H1 (cell line): ENCODE measurements at regions not wholly inside any gene's neighbourhood (a gene's known extent, or its start where the extent isn't known, plus 50 kb on each side); places are given as distances from the start of the nearest gene placed in this dataset.

Experiments
- CTCF ChIA-PET: fragments of 300-600 bp; sonication (Branson Sonifier 250); formaldehyde crosslinking; loops from one replicate; lab custom pipeline; 2021; ENCODE audit not compliant: partially characterized antibody; lab: Charles Lee
- POLR2A ChIA-PET: fragments of 300-600 bp; sonication (Branson Sonifier 250); formaldehyde crosslinking; loops from one replicate; lab custom pipeline; 2021; ENCODE audit warnings: inconsistent platforms; ENCODE audit not compliant: partially characterized antibody; lab: Charles Lee
- DNase-seq, 2 experiments: peaks; one replicate each; pipeline versions ENCODE4 v3.0.0 to v3.0.0-alpha.2; 2010 to 2022; ENCODE audit warnings: low spot score in 2 of 2, low read depth in 1 of 2, mixed read lengths in 1 of 2
- FAIRE-seq: peaks from 2 replicates; lab custom pipeline; 2011; peaks lifted over from hg19 to GRCh38; lab: Jason Lieb, UNC
- H2AFZ ChIP-seq: 2 replicates; pipeline ENCODE4 v1.8.1; 2012; ENCODE audit warnings: low read length, inconsistent platforms
- H2AK5ac ChIP-seq: 2 replicates; pipeline ENCODE4 v1.6.1; 2013; ENCODE audit warnings: low read depth, low read length
- H2BK120ac ChIP-seq: replicated peaks from 2 replicates; pipeline ENCODE3; 2013; ENCODE audit warnings: low read depth, low read length, inconsistent platforms
- H2BK12ac ChIP-seq: 2 replicates; pipeline ENCODE4 v1.6.1; 2013; ENCODE audit warnings: low read depth, low read length
- H2BK15ac ChIP-seq: 2 replicates; pipeline ENCODE4 v1.6.1; 2013; ENCODE audit warnings: low read length
- H2BK20ac ChIP-seq: 2 replicates; pipeline ENCODE4 v1.6.1; 2013; ENCODE audit warnings: low read length
- H2BK5ac ChIP-seq: 2 replicates; pipeline ENCODE4 v1.6.1; 2013; ENCODE audit warnings: low read depth, low read length
- H3K14ac ChIP-seq: 2 replicates; pipeline ENCODE4 v1.6.1; 2013; ENCODE audit warnings: inconsistent platforms; ENCODE audit not compliant: insufficient read length
- H3K18ac ChIP-seq: 2 replicates; pipeline ENCODE4 v1.6.1; 2013; ENCODE audit warnings: low read length; ENCODE audit errors: extremely low read depth
- H3K23ac ChIP-seq: 2 replicates; pipeline ENCODE4 v1.6.1; 2013; ENCODE audit warnings: inconsistent platforms; ENCODE audit not compliant: insufficient read length
- H3K23me2 ChIP-seq: 2 replicates; pipeline ENCODE4 v1.6.1; 2013; ENCODE audit warnings: low read depth, low read length
- H3K27ac ChIP-seq: 2 replicates; pipeline ENCODE4 v1.6.1; 2011; ENCODE audit warnings: low read depth, low read length, inconsistent platforms
- H3K27me3 ChIP-seq, 4 experiments: replicated peaks in 1 of 4; 1 replicate in 1 of 4; 2 replicates in 3 of 4; pipeline versions ENCODE4 v1.6.1 to v1.8.1; 2011 to 2013; ENCODE audit warnings: low read length in 3 of 4, mild to moderate bottlenecking in 3 of 4, inconsistent platforms in 2 of 4, mixed read lengths in 2 of 4, moderate library complexity in 1 of 4; ENCODE audit not compliant: control insufficient read depth in 3 of 4, insufficient read depth in 3 of 4; ENCODE audit errors: extremely low read depth in 1 of 4
- H3K36me3 ChIP-seq, 4 experiments: 2 replicates each; pipeline versions ENCODE4 v1.6.1 to v1.8.1; 2011 to 2013; ENCODE audit warnings: mild to moderate bottlenecking in 4 of 4, low read length in 3 of 4, moderate library complexity in 2 of 4, control low read depth in 1 of 4, inconsistent platforms in 1 of 4; ENCODE audit not compliant: insufficient read depth in 4 of 4, control insufficient read depth in 2 of 4
- H3K4ac ChIP-seq: replicated peaks from 2 replicates; pipeline ENCODE3; 2013; ENCODE audit warnings: low read length, low read depth, mixed read lengths, inconsistent platforms; ENCODE audit not compliant: insufficient read length
- H3K4me1 ChIP-seq, 4 experiments: replicated peaks in 1 of 4; 1 replicate in 1 of 4; 2 replicates in 3 of 4; pipeline versions ENCODE4 v1.6.1 to v1.8.1; 2011 to 2013; ENCODE audit warnings: low read length in 3 of 4, inconsistent platforms in 2 of 4, mixed read lengths in 1 of 4; ENCODE audit not compliant: insufficient read depth in 4 of 4, control insufficient read depth in 3 of 4
- H3K4me2 ChIP-seq, 2 experiments: 2 replicates each; pipeline versions ENCODE4 v1.6.1 to v1.8.1; 2011 to 2013; ENCODE audit warnings: low read depth in 2 of 2, low read length in 2 of 2, control low read depth in 1 of 2, inconsistent platforms in 1 of 2, mild to moderate bottlenecking in 1 of 2; ENCODE audit not compliant: insufficient read depth in 1 of 2
- H3K4me3 ChIP-seq, 4 experiments: fragments of 200-600, 300-600 bp in 1 of 4; sonication (generic), shearing (Covaris generic), sonication (Bioruptor Twin) in 1 of 4; 2 replicates each; pipeline versions ENCODE4 v1.5.1 to v1.8.1; 2011 to 2016; ENCODE audit warnings: low read length in 4 of 4, low read depth in 3 of 4, control low read depth in 2 of 4, inconsistent platforms in 2 of 4, mild to moderate bottlenecking in 2 of 4, mixed read lengths in 1 of 4, moderate library complexity in 1 of 4; ENCODE audit not compliant: insufficient read depth in 2 of 4; ENCODE audit errors: extremely low read depth in 1 of 4
- H3K56ac ChIP-seq: replicated peaks from 2 replicates; pipeline ENCODE3; 2013; ENCODE audit warnings: low read depth, mild to moderate bottlenecking, mixed read lengths, low read length, inconsistent platforms; ENCODE audit not compliant: insufficient read length
- H3K79me1 ChIP-seq: 2 replicates; pipeline ENCODE4 v1.6.1; 2013; ENCODE audit warnings: low read depth, low read length, control low read depth
- H3K79me2 ChIP-seq, 2 experiments: 2 replicates each; pipeline versions ENCODE4 v1.6.1 to v1.8.1; 2012 to 2013; ENCODE audit warnings: low read length in 2 of 2, mild to moderate bottlenecking in 2 of 2, inconsistent platforms in 1 of 2; ENCODE audit not compliant: insufficient read depth in 2 of 2, control insufficient read depth in 1 of 2
- H3K9ac ChIP-seq, 4 experiments: replicated peaks in 1 of 4; 1 replicate in 1 of 4; 2 replicates in 3 of 4; pipeline versions ENCODE4 v1.6.1 to v1.8.1; 2011 to 2013; ENCODE audit warnings: low read depth in 3 of 4, low read length in 3 of 4, control low read depth in 2 of 4, mild to moderate bottlenecking in 2 of 4, moderate library complexity in 2 of 4, inconsistent platforms in 1 of 4; ENCODE audit errors: extremely low read depth in 1 of 4
- H3K9me3 ChIP-seq, 2 experiments: 2 replicates each; pipeline versions ENCODE4 v1.6.1 to v1.8.1; 2012 to 2013; ENCODE audit warnings: mild to moderate bottlenecking in 2 of 2, moderate library complexity in 2 of 2, control low read depth in 1 of 2, inconsistent platforms in 1 of 2, low read depth in 1 of 2, low read length in 1 of 2, mixed read lengths in 1 of 2; ENCODE audit not compliant: insufficient read depth in 2 of 2
- H4K20me1 ChIP-seq, 2 experiments: replicated peaks in 1 of 2; 2 replicates each; pipeline versions ENCODE3 to v1.8.1; 2011 to 2013; ENCODE audit warnings: inconsistent platforms in 2 of 2, low read length in 2 of 2, mild to moderate bottlenecking in 1 of 2; ENCODE audit not compliant: insufficient read depth in 2 of 2, control insufficient read depth in 1 of 2
- H4K5ac ChIP-seq: 2 replicates; pipeline ENCODE4 v1.6.1; 2013; ENCODE audit warnings: low read length, low read depth, mixed read lengths, inconsistent platforms; ENCODE audit not compliant: insufficient read length
- H4K8ac ChIP-seq: 2 replicates; pipeline ENCODE4 v1.8.0; 2013; ENCODE audit warnings: mild to moderate bottlenecking, moderate library complexity, low read length, inconsistent platforms; ENCODE audit not compliant: insufficient read depth; ENCODE audit errors: extremely low read depth
- H4K91ac ChIP-seq: replicated peaks from 2 replicates; pipeline ENCODE3; 2013; ENCODE audit warnings: low read length, mixed read lengths, inconsistent platforms; ENCODE audit not compliant: insufficient read length
- BCL11A ChIP-seq, 2 experiments: IDR thresholded peaks; one replicate each; pipeline ENCODE4 v1.6.1; 2011; ENCODE audit warnings: low read depth in 2 of 2, low read length in 2 of 2, mild to moderate bottlenecking in 2 of 2
- FOSL1 ChIP-seq: IDR thresholded peaks from 2 replicates; pipeline ENCODE4 v1.6.1; 2011; ENCODE audit warnings: mild to moderate bottlenecking, low read depth, low read length, moderate library complexity; ENCODE audit not compliant: insufficient read depth
- MAFK ChIP-seq: IDR thresholded peaks from 2 replicates; pipeline ENCODE4 v1.6.1; 2012; ENCODE audit warnings: low read depth, mild to moderate bottlenecking, improper control_type of control experiment, low read length
- POU5F1 ChIP-seq: IDR thresholded peaks from 2 replicates; pipeline ENCODE4 v1.6.1; 2011; ENCODE audit warnings: low read depth, mild to moderate bottlenecking, low read length, moderate library complexity
- RBBP5 ChIP-seq: IDR thresholded peaks from 2 replicates; pipeline ENCODE4 v1.7.1; 2012; ENCODE audit warnings: low read depth, mild to moderate bottlenecking, inconsistent platforms, low read length, moderate library complexity, borderline replicate concordance
- WGBS, 2 experiments: shearing (Covaris generic) in 1 of 2; methylation state at CpG; one replicate each; pipeline versions ENCODE4 v1.1.6 to v1.1.7; 2013 to 2015; ENCODE audit warnings: low lambda C conversion rate in 2 of 2, mixed read lengths in 2 of 2, inconsistent platforms in 1 of 2, low coverage in 1 of 2, missing lambda C conversion rate in 1 of 2; ENCODE audit not compliant: insufficient replicate concordance in 2 of 2, insufficient coverage in 1 of 2, insufficient read length in 1 of 2; ENCODE audit errors: extremely low coverage in 1 of 2, missing lambda C conversion rate in 1 of 2; 5-methylcytosine and 5-hydroxymethylcytosine counted together
- TF ChIP-seq, protein P1 (sequence below), 3 experiments: IDR thresholded peaks; 1 replicate in 2 of 3; 2 replicates in 1 of 3; pipeline versions ENCODE4 v1.5.1 to v1.6.1; 2011; ENCODE audit warnings: low read length in 3 of 3, mild to moderate bottlenecking in 3 of 3, inconsistent platforms in 2 of 3, low read depth in 1 of 3, moderate library complexity in 1 of 3; ENCODE audit not compliant: insufficient read depth in 1 of 3; ENCODE audit errors: control extremely low read depth in 1 of 3
- TF ChIP-seq, protein P2 (sequence below): IDR thresholded peaks from 2 replicates; pipeline ENCODE4 v1.6.1; 2012; ENCODE audit warnings: low read length, inconsistent platforms

DNA sequence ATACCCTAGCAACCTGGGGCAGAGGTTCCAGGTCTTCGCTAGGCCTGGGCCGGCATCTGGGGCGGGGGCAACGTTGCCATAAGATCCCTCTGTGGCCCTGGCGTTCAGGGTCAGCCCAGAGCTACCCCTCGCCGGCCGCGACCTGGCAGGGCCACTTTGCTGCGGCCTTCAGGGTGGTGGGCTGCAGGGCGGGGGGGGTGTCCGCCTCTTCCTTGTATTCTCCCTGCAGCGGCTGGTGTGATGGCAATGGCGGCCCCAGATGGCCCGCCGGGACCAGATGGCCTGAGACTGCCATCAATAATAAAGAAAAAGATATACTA lies 539.2 kb upstream of the POT1 start:
- H3K23me2 ChIP-seq = no peaks in the 10 kb centered on the region
- ChIA-PET CTCF (interaction anchor here (1.4 kb wide), 1 partner anchor 13 kb away, joined by 3 read pairs; no protein-coding TSS in a partner anchor), POLR2A (no interaction called here)
- FAIRE-seq (no peak), DNase-seq (no peak)
- no peaks in the 10 kb centered on the region for H3K79me1 ChIP-seq
- H3K4me3 ChIP-seq = no peak overlapping the region
- no peak overlapping the region for H2AK5ac ChIP-seq
- 97% methylated on average over 16 of the region's 16 CpGs; no CpG with 5 or more reads in 1 of the 2 experiments for WGBS, 2 experiments
- no peaks in the 10 kb centered on the region for H3K9me3 ChIP-seq
- H3K56ac ChIP-seq = no peak overlapping the region
- H3K9ac ChIP-seq = no peak overlapping the region
- H3K36me3 ChIP-seq = no peaks in the 10 kb centered on the region
- no peak overlapping the region for H2AFZ ChIP-seq
- H4K8ac ChIP-seq = no peak overlapping the region
- H3K4me2 ChIP-seq = no peak overlapping the region
- no peak overlapping the region for H4K91ac ChIP-seq
- H3K27ac ChIP-seq = no peak overlapping the region
- H3K23ac ChIP-seq = no peak overlapping the region
- no peak overlapping the region for H2BK120ac ChIP-seq
- H2BK5ac ChIP-seq = no peak overlapping the region
- H2BK15ac ChIP-seq = no peak overlapping the region
- no peak overlapping the region for H3K14ac ChIP-seq
- no peaks in the 10 kb centered on the region for H3K27me3 ChIP-seq
- H2BK12ac ChIP-seq = no peak overlapping the region
- H3K4me1 ChIP-seq = no peaks in the 10 kb centered on the region
- H2BK20ac ChIP-seq = no peak overlapping the region
- H4K20me1 ChIP-seq = no peaks in the 10 kb centered on the region
- no peak overlapping the region for H3K18ac ChIP-seq
- H4K5ac ChIP-seq = no peak overlapping the region
- no peak overlapping the region for H3K4ac ChIP-seq
- TF ChIP-seq, protein P1, sequence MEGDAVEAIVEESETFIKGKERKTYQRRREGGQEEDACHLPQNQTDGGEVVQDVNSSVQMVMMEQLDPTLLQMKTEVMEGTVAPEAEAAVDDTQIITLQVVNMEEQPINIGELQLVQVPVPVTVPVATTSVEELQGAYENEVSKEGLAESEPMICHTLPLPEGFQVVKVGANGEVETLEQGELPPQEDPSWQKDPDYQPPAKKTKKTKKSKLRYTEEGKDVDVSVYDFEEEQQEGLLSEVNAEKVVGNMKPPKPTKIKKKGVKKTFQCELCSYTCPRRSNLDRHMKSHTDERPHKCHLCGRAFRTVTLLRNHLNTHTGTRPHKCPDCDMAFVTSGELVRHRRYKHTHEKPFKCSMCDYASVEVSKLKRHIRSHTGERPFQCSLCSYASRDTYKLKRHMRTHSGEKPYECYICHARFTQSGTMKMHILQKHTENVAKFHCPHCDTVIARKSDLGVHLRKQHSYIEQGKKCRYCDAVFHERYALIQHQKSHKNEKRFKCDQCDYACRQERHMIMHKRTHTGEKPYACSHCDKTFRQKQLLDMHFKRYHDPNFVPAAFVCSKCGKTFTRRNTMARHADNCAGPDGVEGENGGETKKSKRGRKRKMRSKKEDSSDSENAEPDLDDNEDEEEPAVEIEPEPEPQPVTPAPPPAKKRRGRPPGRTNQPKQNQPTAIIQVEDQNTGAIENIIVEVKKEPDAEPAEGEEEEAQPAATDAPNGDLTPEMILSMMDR (IDR thresholded peaks at IDR 0.05; ENCODE audit: control extremely low read depth in 1 of 3, insufficient read depth in 1 of 3, low read depth in 1 of 3, low read length in 3 of 3) = no peak
- TF ChIP-seq MAFK = no peak
- no peak for TF ChIP-seq POU5F1
- TF ChIP-seq RBBP5 = no peak
- TF ChIP-seq FOSL1 = no peak
- TF ChIP-seq, protein P2, sequence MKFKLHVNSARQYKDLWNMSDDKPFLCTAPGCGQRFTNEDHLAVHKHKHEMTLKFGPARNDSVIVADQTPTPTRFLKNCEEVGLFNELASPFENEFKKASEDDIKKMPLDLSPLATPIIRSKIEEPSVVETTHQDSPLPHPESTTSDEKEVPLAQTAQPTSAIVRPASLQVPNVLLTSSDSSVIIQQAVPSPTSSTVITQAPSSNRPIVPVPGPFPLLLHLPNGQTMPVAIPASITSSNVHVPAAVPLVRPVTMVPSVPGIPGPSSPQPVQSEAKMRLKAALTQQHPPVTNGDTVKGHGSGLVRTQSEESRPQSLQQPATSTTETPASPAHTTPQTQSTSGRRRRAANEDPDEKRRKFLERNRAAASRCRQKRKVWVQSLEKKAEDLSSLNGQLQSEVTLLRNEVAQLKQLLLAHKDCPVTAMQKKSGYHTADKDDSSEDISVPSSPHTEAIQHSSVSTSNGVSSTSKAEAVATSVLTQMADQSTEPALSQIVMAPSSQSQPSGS = no peak
- TF ChIP-seq BCL11A (IDR thresholded peaks at IDR 0.05; ENCODE audit: low read depth in 2 of 2, low read length in 2 of 2) = no peak
- no peaks in the 10 kb centered on the region for H3K79me2 ChIP-seq
